HG02981 (cell line): ENCODE measurements at regions not wholly inside any gene's neighbourhood (a gene's known extent, or its start where the extent isn't known, plus 50 kb on each side); places are given as distances from the start of the nearest gene placed in this dataset.

Experiments used
- ATAC-seq: cut with Tn5 transposase; IDR thresholded peaks from one replicate; pipeline ENCODE4 v1.9.1; 2021; ENCODE audit warnings: mild to moderate bottlenecking, moderate library complexity; ENCODE audit not compliant: unreplicated experiment

DNA sequence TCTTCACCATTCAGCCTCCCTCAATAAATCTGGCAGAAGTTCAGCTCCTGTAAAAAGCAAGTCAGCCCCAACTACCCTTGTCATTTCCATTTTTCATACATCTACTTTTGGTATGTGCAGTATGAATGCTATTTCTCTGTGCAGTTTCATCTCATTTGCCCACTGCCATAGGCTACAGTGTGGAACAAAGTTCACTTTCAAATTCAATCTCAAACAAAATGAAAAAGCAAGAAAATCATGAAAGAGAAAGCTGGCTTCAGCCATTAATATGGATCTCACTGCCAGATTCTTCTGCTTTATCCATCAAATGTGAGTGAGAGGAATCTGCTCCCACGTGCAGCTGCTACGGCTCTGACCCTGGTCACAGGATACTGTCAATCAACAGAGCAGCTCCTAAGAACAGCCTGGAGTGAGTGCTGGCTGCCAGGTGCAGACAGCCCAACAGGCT is 494.2 kb downstream of the ZNF608 start:
- no peak for ATAC-seq

DNA sequence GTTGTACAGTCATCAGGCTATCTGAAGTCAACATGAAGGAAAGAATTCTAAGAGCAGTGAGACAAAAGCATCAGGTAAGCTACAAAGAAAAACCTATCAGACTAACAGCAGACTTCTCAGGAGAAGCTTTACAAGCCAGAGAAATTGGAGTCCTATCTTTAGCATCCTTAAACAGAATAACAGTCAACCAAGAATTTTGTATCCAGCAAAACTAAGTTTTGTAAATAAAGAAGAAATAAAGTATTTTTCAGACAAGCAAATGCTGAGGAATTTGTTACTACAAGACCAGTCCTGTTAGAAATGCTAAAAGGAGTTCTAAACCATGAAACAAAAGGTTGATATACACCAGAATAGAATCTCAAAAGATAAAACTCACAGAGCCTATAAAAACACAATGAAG is 501.2 kb downstream of the ZNF608 start:
- no peak for ATAC-seq

DNA sequence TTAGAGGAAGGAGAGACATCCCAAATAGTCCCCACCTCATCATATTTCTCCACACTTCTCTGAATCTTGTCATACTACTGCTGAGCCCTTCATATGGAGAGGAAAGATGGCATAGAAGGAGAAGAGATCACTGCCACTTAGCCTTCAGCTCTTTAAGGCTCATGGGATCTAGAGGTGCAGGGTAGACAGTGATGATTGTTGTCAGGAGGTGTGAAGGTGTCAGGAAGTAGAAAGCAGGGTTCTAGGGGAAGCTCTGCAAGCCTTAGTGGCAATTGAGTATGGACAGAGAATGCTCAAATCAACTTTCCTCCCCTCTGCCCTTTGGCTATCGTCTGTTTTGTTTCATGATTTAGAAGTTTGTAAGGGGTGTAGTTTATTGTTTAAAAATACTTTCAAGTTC is 505.7 kb downstream of the ZNF608 start:
- ATAC-seq = no peak

DNA sequence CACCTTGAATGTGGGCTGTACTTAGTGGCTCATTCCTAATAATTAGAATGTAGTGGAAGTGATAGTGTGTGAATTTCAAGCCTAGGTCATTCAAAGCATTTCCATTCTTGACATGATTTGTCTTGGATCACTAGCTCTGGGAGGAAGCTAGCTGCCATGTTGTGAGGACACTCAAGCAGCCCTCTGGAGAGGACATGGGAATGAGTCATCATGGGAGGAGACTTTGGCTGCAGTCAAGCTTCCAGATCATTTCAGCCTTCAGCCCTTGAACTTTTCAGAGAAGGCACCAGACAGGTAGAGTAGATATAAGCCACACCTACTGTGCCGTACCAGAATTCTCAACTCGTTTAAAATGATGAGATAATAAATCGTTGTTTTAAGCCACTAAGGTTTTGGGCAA is 506.9 kb downstream of the ZNF608 start:
- no peak for ATAC-seq

DNA sequence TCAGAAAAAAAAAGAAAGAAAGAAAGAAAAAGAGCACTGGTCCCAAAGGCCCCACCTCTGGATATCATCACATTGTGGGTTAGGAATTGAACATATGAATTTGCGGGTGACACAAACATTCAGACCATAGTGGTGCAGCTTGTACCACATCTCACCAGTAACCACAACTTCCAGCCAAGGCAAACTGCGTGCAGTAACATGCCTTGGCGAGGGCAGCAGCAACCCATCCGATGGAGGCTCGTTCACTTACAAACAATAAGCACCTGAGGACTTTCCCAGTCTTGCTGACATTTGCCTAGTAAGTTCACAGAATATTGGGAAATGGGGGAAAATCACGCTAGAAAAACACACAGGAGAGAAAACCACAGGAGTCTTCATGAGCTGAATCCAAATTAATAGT is 508.1 kb downstream of the ZNF608 start:
- ATAC-seq = no peak

DNA sequence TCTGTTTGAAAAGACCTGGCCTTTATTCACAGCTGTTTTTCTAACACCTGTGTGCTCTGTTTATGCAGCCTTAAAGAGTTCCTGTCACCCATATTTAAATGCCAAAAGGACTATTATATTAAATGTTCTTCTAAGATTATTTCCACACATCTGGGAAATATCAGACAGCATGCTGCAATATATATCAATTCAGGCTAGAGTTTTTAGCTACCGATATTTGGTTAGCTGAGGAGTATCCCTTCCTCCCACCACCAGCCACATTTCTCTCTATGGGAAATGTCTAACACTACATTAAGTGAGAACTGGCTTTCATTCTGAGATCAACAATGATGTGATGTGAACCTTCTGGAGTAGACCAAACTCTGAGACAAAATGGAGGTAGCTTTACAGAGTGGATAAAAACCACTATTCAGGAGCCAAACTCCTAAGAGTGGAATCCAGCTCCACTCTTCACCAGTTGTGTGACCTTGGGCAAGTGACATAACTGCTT is 509.2 kb downstream of the ZNF608 start:
- ATAC-seq = no peak

DNA sequence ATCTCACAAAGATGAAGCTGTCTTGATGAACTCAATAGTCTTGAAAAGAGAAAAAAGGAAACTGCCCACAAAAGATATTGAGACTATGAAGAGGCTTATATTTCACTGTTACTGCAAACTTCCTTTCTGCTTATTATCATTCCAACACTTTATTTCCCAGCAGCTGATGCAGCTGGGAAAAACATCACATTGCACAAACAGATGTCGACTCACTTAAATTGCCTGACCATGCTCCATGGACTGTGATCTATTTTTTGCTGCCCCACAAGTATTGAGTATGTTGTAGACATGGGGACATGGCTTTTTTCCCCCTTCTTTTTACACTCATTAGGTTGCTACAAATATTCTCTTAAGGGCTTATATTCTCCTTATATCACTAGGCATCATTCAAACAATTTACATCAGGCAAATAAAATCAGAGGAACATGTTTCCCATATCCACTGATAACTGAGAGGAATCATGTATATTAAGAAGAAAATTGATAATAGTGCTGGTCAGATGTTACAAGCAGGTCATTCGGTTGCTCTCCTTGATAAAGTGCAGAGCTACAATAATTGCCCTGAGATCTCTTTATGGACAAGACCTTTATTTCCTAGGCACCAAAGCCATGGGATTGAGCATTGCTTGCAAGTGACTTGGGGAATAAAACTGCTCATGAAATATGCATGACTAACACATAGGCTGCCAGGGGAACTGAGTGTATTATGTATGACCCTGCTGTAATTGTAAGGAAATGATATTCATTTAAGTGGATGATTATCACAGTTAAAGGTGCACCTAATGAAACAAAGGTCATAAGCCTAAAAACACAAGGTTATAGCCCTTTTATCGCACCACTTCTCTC is 509.9 kb downstream of the ZNF608 start:
- no peak for ATAC-seq

DNA sequence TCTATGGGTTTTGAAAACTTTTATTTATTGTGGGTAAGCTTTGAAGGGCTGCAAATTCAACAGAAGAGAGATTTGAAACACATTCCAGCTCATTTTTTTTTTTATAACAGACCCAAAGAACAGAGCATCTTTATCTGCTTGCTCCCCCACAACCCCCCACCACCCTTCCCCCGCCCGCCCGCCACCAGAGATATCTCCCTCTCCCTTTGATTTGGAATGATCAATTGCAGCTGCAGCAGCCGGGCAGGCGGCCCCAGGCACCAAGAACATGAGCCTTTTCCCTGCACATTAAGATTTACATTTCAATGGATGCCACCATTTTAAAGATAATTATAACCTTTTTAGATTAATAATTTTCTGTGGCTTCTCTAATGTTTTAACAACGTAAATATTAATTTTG is 510.9 kb downstream of the ZNF608 start:
- ATAC-seq = no peak

DNA sequence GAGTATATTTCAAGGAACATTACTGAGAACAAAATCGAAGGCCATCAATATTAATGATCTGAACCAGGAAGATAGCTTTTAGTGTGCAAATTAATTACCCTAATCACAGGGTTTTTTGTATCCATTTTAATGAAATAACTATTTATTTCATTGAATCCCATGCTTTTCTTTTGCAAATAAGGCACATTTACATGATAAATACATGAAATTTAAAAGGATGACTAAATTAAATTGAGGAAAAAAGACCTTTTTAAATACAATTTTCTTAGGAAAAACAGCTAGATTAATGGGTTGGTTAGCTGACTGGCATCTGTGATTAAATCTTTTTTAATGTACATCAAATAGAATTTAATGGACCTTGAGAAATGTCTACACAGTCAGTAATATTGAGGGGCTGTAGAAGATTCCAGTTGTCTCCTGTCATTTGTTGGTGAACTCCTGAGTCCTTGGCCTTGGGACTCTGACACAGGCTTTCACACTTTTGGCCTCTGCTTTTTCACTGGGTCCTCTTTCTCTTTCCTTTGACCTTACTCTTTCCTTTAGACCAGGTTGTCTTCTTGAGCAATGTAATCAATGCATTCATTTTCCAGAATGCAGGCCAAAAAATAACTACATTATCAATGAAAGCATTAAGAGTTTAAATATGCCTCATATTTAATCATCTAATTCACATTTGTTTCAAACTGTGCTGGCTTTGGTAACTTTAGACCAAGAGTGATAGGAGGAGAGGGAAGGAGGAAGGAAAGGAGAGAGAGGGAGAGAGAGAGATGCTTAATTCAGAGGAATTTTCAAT is 511.5 kb downstream of the ZNF608 start:
- ATAC-seq = no peak

DNA sequence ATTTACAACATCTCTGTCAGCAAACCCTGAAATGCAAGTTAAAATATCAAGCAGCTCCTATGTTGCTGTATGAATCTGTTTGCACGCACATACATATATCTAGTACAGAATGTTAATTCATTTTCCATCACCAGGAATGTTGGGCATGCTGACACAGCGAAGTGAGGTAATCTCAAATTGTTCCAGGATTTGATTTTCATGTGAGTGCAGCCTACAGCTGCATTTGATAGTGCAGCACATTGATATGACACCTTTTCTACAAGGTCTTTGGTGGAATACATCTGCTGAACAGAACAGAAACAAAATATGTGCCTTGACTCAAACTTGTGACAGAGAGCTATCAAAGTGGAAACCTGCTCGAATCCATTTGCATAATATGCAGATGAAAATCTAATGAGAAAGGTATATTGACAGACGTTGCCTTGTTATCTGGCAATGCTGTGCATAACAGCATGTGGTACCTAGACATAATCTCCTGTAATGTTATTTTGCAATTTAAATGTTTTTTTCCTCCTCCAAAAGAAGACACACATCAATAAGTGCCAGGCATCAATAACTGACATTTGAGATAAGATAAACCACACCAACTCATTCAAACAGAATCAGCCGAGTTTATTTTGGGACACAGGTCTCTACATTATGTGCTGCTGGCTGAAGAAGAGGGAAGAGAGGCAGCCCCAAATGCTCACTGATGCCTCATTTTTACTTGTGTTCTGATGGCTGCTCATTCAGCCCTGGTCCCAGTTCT is 512.2 kb downstream of the ZNF608 start:
- ATAC-seq = no peak

DNA sequence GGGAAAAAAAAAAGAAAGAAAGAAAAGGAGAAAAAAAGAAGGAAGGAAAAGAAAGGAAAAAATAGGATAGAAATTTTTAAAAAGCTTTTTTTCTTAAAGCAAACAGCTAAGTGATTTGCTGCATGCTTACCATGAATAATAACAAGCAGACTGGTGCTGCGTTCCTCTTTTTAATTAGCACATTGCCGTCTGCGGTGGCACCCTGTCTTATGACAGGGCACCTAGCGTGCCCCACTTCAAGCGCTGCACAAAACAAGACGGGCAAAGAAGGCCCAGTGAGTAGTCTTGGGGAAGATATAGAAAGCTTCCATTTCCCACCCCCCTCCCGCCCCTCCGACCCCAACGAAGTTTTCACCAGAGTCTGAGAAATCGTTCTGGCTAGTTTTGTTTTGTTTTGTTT is 513.9 kb downstream of the ZNF608 start:
- no peak for ATAC-seq

DNA sequence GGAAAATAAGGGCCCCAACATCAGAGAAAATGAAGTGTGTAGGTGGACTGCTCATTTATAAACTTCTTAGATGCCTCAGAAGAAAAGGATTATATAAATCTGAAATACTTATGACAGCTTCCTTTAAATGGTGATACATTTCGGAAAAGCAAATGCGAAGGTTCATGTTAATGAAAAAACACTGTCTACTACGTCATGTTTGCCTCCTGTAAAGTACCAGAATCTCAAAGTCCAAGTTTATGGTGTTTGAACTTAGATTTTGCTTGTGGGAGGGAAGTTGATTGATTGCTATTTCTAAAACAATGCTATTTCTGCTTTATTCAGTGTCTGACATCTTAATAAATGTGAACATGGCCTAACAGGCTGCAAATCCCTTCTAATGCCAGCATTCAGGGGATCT is 514.6 kb downstream of the ZNF608 start:
- ATAC-seq = no peak

DNA sequence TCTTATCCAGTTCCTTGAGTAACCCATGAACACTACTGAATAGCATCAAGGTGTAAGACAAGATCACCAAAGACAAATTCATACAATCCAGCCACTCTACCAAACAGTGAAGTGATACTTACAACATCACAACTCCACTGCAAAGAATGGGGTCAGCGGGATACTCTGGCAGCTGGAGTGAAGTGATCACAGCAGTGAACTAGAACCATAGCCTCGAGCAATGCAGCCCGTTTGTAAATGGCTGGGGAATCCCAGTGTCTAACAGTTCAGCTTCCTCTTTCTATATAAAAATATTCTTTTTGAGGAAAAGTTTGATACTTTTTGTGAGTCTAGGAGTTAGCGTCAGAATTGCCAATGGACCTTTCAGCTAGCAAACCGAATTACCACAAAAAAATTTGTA is 515.2 kb downstream of the ZNF608 start:
- no peak for ATAC-seq

DNA sequence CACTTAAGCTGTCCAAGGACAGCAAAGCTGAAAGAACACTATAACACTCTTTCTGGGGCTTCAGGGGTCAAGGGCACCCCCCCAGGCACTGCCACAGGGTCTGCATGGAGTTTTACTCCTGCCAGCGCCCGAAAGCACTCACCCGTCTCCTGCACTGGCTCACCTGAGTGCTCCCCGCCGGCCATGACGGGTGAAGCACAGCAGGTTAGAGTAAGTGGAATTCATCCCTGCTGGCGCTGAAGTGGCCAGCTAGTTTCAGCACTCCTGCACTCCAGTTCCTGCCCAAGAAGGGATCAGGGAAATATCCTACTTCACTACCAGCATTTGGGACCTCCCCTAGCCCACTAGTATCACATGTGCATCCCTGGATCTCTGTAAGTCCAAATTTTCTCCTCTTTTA is 516.0 kb downstream of the ZNF608 start:
- no peak for ATAC-seq

DNA sequence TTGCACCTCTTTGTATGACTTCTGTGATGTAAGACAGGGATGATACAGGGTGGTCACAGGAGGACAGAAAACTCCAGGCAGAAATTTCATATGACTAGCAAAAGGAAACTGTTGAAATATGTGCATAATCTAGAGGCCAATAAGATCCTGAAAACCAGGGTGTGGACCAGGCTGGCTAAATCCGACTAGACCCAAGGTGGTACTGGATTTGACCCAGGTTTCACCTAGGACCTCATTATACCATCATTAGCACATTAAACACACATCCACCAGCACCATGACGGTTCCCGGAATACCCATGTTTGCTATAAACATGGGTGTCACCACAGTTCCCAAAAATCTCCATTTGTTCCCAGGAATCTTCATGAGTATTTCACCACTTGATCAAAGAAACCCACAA is 517.1 kb downstream of the ZNF608 start:
- no peak for ATAC-seq

DNA sequence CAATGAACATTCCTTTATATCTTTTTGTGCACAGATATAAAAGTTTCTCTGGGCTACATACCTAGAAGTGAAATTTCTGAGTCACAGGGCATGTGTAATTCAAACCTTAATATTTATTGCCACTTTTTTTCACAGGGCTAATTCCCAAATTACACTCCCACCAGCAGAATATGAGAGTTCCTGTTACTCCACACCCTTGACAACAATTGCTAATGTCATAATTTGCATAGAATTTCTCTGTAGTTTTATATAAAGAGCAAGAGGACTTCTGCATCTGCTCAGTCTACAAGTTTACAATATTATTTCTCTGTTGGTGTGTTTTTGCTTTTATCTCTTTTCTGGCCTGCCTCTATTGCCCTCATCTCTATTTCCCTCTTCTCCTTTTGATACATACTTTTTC is 518.5 kb downstream of the ZNF608 start:
- no peak for ATAC-seq

DNA sequence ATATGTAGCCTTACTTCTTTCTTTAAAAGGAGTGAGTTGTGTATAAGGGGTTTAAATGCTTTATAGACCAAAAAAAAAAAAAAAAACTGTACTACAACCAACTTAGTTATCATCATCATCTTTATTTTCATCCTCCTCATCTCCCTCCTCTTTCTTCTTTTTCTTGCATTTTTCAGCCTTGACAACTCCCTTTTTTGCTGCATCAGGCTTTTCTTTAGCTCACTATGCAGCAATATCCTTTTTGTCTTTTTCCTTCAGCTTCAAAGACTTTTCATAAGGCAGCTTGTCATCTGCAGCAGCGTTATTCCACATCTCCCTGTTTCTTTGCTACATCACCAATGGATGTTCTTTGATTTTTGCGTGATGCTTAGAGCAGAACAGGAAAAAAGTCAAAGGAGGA is 526.0 kb downstream of the ZNF608 start:
- ATAC-seq = no peak

DNA sequence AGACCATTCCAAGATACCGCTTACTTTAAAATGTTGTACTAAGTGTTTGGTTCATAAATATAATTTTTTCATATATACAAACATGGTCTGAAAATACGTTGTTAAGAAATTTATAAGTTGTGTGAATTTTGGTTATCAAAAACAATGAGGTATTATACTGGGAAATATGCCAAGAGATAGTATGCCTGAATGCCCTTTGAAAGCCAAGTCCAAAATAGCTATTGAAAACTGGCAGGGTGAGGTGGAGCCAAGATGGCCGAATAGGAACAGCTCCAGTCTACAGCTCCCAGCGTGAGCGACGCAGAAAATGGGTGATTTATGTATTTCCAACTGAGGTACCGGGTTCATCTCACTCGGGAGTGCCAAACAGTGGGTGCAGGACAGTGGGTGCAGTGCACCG is 533.5 kb downstream of the ZNF608 start:
- no peak for ATAC-seq

DNA sequence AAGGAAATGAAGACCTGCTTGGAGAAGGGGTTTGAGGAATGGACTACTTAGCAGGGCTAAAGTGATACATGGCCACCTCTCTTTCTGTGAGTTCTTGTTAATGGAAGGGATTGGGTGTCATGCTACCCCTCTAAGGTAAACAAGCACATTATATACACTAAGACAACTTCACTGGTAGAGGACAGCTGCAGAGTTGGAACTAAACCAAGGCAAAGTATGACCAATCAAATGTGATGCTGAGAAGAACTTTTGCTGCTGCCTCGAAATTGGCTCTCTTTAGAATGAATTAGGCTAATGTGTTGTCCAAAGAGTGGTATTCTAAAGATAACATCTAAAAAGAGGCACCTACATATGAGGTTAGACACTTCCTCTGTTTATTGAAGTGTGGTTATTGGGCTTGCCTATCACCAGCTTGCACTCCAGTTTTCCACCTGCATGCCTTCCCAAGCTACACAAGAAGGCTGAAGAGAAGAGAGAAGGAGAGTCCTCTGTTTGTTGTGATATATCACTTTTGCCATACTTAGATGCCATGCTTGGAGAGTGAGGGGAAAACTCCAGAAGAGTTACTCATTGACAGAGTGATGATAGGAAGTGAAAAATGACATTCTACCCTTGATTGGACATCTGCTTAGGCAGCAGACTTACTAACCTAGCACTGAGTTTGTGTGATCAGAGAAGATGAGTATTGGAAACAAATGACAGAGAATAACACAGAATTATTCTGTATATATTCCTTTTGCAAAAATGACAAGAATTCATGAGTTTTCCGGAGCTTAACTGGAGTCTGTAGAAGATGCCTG is 536.1 kb downstream of the ZNF608 start:
- ATAC-seq = no peak

DNA sequence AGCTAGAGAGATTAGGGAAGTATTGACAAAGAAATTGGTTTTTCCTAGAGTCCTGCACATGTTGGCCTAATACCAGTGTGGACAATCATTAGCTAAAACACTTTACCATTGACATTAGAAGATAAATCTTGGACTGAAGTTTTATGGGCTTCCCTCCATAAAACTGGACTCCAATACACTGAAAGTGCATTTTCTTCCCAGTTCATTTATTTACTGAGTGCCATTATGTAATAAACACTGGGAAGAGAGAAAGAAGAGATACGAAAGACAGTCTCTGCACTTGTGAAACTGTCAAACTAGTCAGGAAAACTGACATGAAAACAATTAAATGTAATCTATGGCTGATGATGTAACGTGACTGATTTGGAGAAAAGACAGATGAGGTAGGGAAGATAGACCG is 539.3 kb downstream of the ZNF608 start:
- ATAC-seq = no peak

DNA sequence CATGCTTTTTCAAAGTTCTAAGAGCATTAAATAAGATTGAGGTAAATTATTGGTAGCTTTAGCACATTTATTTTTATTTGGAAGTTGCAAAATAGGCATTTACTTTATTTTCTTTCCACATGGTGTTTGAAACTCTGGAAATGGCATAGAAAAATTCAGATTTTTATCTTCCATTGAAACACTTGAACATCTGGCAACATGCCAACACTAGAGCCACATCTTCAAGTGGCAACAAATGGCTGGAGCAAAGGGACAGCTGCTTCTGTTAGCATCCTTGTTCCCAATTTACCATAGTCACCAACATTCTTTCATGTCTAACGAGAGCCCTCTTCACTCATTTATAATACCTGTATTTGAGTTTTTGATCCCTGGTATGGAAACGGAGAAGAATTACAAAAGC is 539.9 kb downstream of the ZNF608 start:
- ATAC-seq = no peak
